Loucy (cell line): ENCODE measurements at regions not wholly inside any gene's neighbourhood (a gene's known extent, or its start where the extent isn't known, plus 50 kb on each side); places are given as distances from the start of the nearest gene placed in this dataset.

Source experiments
- H2AFZ ChIP-seq: fragments of 200-600 bp; sonication (generic); 2 replicates; pipeline ENCODE4 v1.6.0; 2016; ENCODE audit warnings: antibody characterized with exemption, mild to moderate bottlenecking, low read length, moderate library complexity
- H3F3A ChIP-seq: fragments of 200-600 bp; 2 replicates; pipeline ENCODE4 v1.6.0; 2016; ENCODE audit warnings: antibody characterized with exemption, low read depth, mild to moderate bottlenecking
- H3K27me3 ChIP-seq: fragments of 200-600 bp; sonication (generic); 2 replicates; pipeline ENCODE4 v1.6.1; 2014; ENCODE audit warnings: low read length, mild to moderate bottlenecking; ENCODE audit not compliant: insufficient read depth, poor library complexity, severe bottlenecking
- H3K36me3 ChIP-seq: fragments of 200-600 bp; sonication (generic); 2 replicates; pipeline ENCODE4 v1.6.1; 2016; ENCODE audit warnings: low read length; ENCODE audit not compliant: insufficient read depth
- H3K4me1 ChIP-seq: fragments of 200-600 bp; sonication (generic); 2 replicates; pipeline ENCODE4 v1.5.1; 2014; ENCODE audit warnings: low read length, mild to moderate bottlenecking; ENCODE audit not compliant: insufficient read depth, poor library complexity, severe bottlenecking
- H3K4me2 ChIP-seq: fragments of 200-600 bp; sonication (generic); 2 replicates; pipeline ENCODE4 v1.6.0; 2014; ENCODE audit warnings: antibody characterized with exemption, low read length, low read depth, mild to moderate bottlenecking; ENCODE audit not compliant: poor library complexity, severe bottlenecking
- H3K4me3 ChIP-seq: fragments of 200-600 bp; sonication (generic); 2 replicates; pipeline ENCODE4 v1.5.1; 2014; ENCODE audit warnings: low read length, mild to moderate bottlenecking, mixed read lengths; ENCODE audit not compliant: poor library complexity, severe bottlenecking
- H3K79me2 ChIP-seq: fragments of 200-600 bp; sonication (generic); 2 replicates; pipeline ENCODE4 v1.6.1; 2014; ENCODE audit warnings: low read length; ENCODE audit not compliant: insufficient read depth
- H3K9ac ChIP-seq: fragments of 200-600 bp; sonication (generic); 2 replicates; pipeline ENCODE4 v1.6.0; 2014; ENCODE audit warnings: mild to moderate bottlenecking, low read depth, low read length, moderate library complexity; ENCODE audit not compliant: poor library complexity, severe bottlenecking
- H3K9me2 ChIP-seq: fragments of 200-600 bp; sonication (generic); replicated peaks from 2 replicates; pipeline ENCODE4 v1.6.1; 2016; ENCODE audit warnings: low read depth, low read length, mixed read lengths
- H3K9me3 ChIP-seq: fragments of 200-600 bp; sonication (generic); 2 replicates; pipeline ENCODE4 v1.6.1; 2014; ENCODE audit warnings: mild to moderate bottlenecking, antibody characterized with exemption, low read length, low read depth; ENCODE audit not compliant: insufficient read depth
- H4K20me1 ChIP-seq: fragments of 200-600 bp; sonication (generic); 2 replicates; pipeline ENCODE4 v1.6.0; 2014; ENCODE audit warnings: antibody characterized with exemption, low read length, mild to moderate bottlenecking; ENCODE audit not compliant: insufficient read depth, poor library complexity, severe bottlenecking
- EZH2phosphoT487 ChIP-seq: fragments of 200-600 bp; IDR thresholded peaks from 2 replicates; pipeline ENCODE4 v1.6.1; 2018; ENCODE audit warnings: antibody characterized with exemption, mild to moderate bottlenecking, moderate library complexity, borderline replicate concordance
- TF ChIP-seq, protein P1 (sequence below): fragments of 200-600 bp; sonication (generic); conservative IDR thresholded peaks from 2 replicates; pipeline ENCODE4 v1.5.1; 2014; ENCODE audit warnings: mild to moderate bottlenecking, antibody characterized with exemption, low read length

DNA sequence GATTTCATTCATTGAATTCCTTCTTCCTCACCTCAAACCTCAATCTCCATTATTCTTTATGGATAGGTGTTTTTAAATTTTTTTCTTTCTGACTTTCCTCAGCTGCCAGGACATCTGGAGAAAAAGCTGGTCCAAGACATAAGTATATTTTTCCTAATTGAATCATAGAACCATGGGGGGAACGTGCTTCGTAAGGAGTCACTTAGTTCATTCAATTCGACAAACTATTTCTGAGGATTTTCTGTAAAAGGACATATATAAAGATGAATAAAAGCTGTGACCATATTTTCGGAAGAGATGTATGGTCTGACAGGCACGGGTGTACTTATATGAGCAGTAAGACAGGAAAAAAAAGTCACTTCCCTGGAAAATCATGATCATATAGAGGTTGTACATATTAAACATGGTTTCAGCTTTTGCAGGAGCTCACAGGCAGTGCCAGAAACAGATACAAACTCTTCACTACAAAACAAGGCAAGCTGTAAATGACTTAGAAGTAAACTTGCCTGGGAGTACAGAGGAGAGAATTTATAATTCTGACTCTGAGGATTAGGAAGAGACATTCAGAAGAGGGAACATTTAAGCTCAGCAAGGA is 88.2 kb upstream of the EGR2 start:
- Histone ChIP-seq H3K9ac (no peak overlapping the region), H3K9me2 (no peaks in the 10 kb centered on the region), H3K9me3 (no peaks in the 10 kb centered on the region), H3K4me3 (no peak overlapping the region), H3K27me3 (no peaks in the 10 kb centered on the region), H4K20me1 (no peaks in the 10 kb centered on the region), H3K36me3 (no peaks in the 10 kb centered on the region), H3F3A (no peaks in the 10 kb centered on the region), H3K79me2 (no peaks in the 10 kb centered on the region), H2AFZ (no peak overlapping the region), H3K4me2 (no peak overlapping the region), H3K4me1 (no peaks in the 10 kb centered on the region)
- TF ChIP-seq EZH2phosphoT487, result no peak
- TF ChIP-seq, protein P1, sequence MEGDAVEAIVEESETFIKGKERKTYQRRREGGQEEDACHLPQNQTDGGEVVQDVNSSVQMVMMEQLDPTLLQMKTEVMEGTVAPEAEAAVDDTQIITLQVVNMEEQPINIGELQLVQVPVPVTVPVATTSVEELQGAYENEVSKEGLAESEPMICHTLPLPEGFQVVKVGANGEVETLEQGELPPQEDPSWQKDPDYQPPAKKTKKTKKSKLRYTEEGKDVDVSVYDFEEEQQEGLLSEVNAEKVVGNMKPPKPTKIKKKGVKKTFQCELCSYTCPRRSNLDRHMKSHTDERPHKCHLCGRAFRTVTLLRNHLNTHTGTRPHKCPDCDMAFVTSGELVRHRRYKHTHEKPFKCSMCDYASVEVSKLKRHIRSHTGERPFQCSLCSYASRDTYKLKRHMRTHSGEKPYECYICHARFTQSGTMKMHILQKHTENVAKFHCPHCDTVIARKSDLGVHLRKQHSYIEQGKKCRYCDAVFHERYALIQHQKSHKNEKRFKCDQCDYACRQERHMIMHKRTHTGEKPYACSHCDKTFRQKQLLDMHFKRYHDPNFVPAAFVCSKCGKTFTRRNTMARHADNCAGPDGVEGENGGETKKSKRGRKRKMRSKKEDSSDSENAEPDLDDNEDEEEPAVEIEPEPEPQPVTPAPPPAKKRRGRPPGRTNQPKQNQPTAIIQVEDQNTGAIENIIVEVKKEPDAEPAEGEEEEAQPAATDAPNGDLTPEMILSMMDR, result no peak

DNA sequence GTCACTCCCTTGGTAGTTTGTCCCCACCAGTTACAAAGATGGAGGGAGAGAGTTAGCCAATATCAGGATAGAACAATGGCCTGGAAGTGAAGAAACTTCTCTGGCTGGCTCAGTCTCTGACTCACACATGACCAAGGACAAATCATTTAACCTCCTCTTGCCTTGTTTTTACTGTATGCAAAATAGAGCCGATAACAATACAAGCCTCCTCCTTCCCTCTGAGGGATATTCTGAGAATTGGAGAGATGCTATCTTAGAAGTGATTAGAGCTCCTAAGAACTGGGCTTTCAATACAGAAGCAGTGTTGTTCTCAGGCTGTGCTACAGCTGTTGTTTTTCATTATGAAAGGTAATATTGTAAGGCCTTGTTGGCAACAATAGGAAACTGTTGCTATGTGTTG is 87.7 kb upstream of the EGR2 start:
- no peak for TF ChIP-seq EZH2phosphoT487
- TF ChIP-seq, protein P1, result no peak
- no peak overlapping the region for H2AFZ ChIP-seq

DNA sequence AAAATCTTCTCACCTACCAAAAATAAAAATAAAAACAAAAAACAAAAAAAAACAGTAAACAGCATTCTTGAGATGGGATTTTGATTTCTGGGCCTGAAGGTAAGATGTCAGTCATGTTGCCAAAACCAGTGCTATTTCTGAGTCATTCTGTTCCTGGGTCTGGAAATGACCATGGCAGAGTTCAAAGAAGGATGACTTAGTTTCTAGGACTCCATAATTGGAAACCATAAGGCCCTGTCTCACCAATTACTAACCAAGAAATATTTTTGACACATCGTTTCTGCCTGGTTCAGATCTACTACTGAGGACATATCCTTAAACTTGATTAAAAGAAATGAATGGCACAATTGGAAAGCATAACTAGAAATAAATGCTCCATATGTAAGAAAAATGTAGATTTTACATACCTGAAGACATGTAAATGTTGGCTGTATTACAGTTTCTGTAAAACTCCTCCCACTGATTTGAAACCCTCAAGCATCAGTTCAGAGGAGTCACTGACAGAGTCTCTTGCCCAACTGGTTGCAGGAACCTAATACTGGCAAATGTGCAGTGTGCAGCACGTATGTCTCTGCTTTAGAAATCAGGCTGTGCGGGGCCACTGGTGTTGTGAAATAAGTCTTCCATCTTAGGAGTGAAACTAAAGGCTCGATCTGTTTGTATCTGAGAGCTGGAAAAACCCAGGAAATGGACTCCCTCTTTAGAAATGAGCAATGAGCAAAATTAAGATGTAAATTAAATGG is 84.8 kb upstream of the EGR2 start:
- Histone ChIP-seq H3K4me3 (no peak overlapping the region), H2AFZ (no peak overlapping the region), H3K36me3 (no peaks in the 10 kb centered on the region), H3F3A (no peaks in the 10 kb centered on the region), H3K9me3 (no peaks in the 10 kb centered on the region), H4K20me1 (no peaks in the 10 kb centered on the region), H3K9ac (no peak overlapping the region), H3K27me3 (no peaks in the 10 kb centered on the region), H3K9me2 (no peaks in the 10 kb centered on the region), H3K79me2 (no peaks in the 10 kb centered on the region), H3K4me2 (no peak overlapping the region), H3K4me1 (no peaks in the 10 kb centered on the region)
- TF ChIP-seq, protein P1, result no peak
- TF ChIP-seq EZH2phosphoT487, result no peak

More for the DNA sequence above, 87.7 kb upstream of the EGR2 start:
- H3K9me2 ChIP-seq, result no peaks in the 10 kb centered on the region
- H3K9ac ChIP-seq, result no peak overlapping the region
- H3K9me3 ChIP-seq, result no peaks in the 10 kb centered on the region
- no peaks in the 10 kb centered on the region for H4K20me1 ChIP-seq
- H3K36me3 ChIP-seq, result no peaks in the 10 kb centered on the region
- no peak overlapping the region for H3K4me2 ChIP-seq
- H3K4me3 ChIP-seq, result no peak overlapping the region
- H3K4me1 ChIP-seq, result no peaks in the 10 kb centered on the region
- H3K27me3 ChIP-seq, result no peaks in the 10 kb centered on the region
- no peaks in the 10 kb centered on the region for H3K79me2 ChIP-seq
- H3F3A ChIP-seq, result no peaks in the 10 kb centered on the region
